HL-60 (cell line): ENCODE measurements at regions not wholly inside any gene's neighbourhood (a gene's known extent, or its start where the extent isn't known, plus 50 kb on each side); places are given as distances from the start of the nearest gene placed in this dataset.

Source experiments
- CTCF ChIP-seq: IDR thresholded peaks from one replicate; pipeline ENCODE4 v1.5.1; 2011; ENCODE audit warnings: low read length, control low read depth, inconsistent platforms; ENCODE audit not compliant: insufficient read depth
- GABPA ChIP-seq: IDR thresholded peaks from 2 replicates; pipeline ENCODE4 v1.6.1; 2012; ENCODE audit warnings: low read depth
- POLR2AphosphoS5 ChIP-seq: IDR thresholded peaks from 2 replicates; pipeline ENCODE4 v1.6.1; 2012; ENCODE audit warnings: low read depth
- REST ChIP-seq: IDR thresholded peaks from 2 replicates; pipeline ENCODE4 v1.6.1; 2012; ENCODE audit warnings: low read depth; ENCODE audit not compliant: insufficient replicate concordance

GRCh38 chr10:58951746-58952145 is 224.7 kb upstream of the PHYHIPL start:
- TF ChIP-seq POLR2AphosphoS5 (no peak), CTCF (no peak), GABPA (no peak), REST (no peak)
